CD1c-positive myeloid dendritic cell (primary cell): ENCODE measurements at regions not wholly inside any gene's neighbourhood (a gene's known extent, or its start where the extent isn't known, plus 50 kb on each side); places are given as distances from the start of the nearest gene placed in this dataset.
"Not testable (repeated sequence)": the region's sequence is repeated elsewhere in the genome, so short reads cannot be mapped to it uniquely, and the experiment has no call there.

Source experiments
- DNase-seq: peaks from one replicate; pipeline ENCODE4 v3.0.0-alpha.2; 2016; ENCODE audit errors: extremely low spot score

GRCh38 chr1:29577512-29577911 lies 341.2 kb downstream of the PTPRU start:
- DNase-seq = no peak

GRCh38 chr1:29576510-29576909 lies 340.2 kb downstream of the PTPRU start:
- no peak for DNase-seq

- no peak for DNase-seq
Observed at GRCh38 chr1:29575826-29576225, 339.5 kb downstream of the PTPRU start.

- DNase-seq = no peak
Observed at GRCh38 chr1:29575277-29575676, 339.0 kb downstream of the PTPRU start.

GRCh38 chr1:29574871-29575270 lies 338.5 kb downstream of the PTPRU start:
- DNase-seq = no peak

- no peak for DNase-seq
Observed at GRCh38 chr1:29569971-29570634, 333.8 kb downstream of the PTPRU start.

- no peak for DNase-seq
Observed at GRCh38 chr1:29567257-29567656, 330.9 kb downstream of the PTPRU start.

GRCh38 chr1:29565490-29565889 lies 329.2 kb downstream of the PTPRU start:
- no peak for DNase-seq

- no peak for DNase-seq
Observed at GRCh38 chr1:29563571-29563970, 327.2 kb downstream of the PTPRU start.

GRCh38 chr1:29563092-29563491 lies 326.8 kb downstream of the PTPRU start:
- no peak for DNase-seq

- DNase-seq = no peak
Observed at GRCh38 chr1:29559056-29559455, 322.7 kb downstream of the PTPRU start.

- DNase-seq = no peak
Observed at GRCh38 chr1:29557701-29558600, 321.6 kb downstream of the PTPRU start.

- DNase-seq = no peak
Observed at GRCh38 chr1:29557066-29557465, 320.7 kb downstream of the PTPRU start.

- DNase-seq = no peak
Observed at GRCh38 chr1:29556657-29557056, 320.3 kb downstream of the PTPRU start.

- DNase-seq = no peak
Observed at GRCh38 chr1:29555043-29555620, 318.8 kb downstream of the PTPRU start.

- DNase-seq = no peak
Observed at GRCh38 chr1:29554208-29554778, 318.0 kb downstream of the PTPRU start.

GRCh38 chr1:29551123-29551936 lies 315.0 kb downstream of the PTPRU start:
- no peak for DNase-seq

- DNase-seq = no peak
Observed at GRCh38 chr1:29550119-29550841, 314.0 kb downstream of the PTPRU start.

- not testable (repeated sequence) for DNase-seq
Observed at GRCh38 chr1:29549728-29550118, 313.4 kb downstream of the PTPRU start.

- no peak for DNase-seq
Observed at GRCh38 chr1:29549001-29549400, 312.7 kb downstream of the PTPRU start.

GRCh38 chr1:29548091-29548490 lies 311.8 kb downstream of the PTPRU start:
- no peak for DNase-seq
